CD4-positive, alpha-beta T cell treated with Interleukin-10 for 1 hour (primary cell): ENCODE measurements at regions not wholly inside any gene's neighbourhood (a gene's known extent, or its start where the extent isn't known, plus 50 kb on each side); places are given as distances from the start of the nearest gene placed in this dataset.
"Not testable (repeated sequence)": the region's sequence is repeated elsewhere in the genome, so short reads cannot be mapped to it uniquely, and the experiment has no call there.

Source experiments
- DNase-seq: peaks from one replicate; pipeline ENCODE4 v3.0.0-alpha.2; 2020

GRCh38 chr13:52565324-52565723 is 76.9 kb upstream of the HNRNPA1L2 start:
- DNase-seq: not testable (repeated sequence)

DNA sequence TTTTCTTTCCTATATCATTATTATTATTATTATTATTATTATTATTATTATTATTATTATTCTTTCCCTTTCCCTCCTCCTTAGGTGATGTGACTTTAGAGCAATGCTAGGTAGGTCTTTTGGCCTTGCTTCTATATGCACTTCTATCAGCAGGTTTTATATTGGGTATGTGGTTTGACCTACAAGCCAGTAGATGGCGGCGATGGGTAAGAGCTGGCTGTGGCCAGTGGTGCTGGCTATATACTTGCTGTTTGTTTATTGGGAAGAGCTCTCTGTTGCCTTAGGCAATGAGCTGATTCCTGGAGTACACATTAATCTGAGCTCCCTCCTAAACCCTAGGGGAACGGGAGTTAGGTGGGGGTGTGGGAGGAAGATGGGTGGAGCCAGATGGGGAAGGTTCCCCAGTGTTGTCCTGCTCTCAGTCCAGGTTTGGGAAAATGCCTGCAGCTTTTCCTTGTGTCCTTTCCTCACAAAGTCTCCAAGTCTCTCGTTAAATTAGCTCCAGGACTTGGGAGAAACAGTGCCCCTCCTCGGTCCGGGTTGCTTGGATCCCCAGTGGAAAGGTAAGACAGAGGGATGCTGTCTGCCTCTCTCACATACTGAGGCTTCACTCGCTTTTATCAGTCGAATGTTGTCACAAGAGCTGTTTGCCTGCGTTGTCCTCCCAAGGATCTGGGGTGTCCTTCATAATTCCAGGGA is 72.2 kb upstream of the HNRNPA1L2 start:
- peak; percentile 20 for DNase-seq

DNA sequence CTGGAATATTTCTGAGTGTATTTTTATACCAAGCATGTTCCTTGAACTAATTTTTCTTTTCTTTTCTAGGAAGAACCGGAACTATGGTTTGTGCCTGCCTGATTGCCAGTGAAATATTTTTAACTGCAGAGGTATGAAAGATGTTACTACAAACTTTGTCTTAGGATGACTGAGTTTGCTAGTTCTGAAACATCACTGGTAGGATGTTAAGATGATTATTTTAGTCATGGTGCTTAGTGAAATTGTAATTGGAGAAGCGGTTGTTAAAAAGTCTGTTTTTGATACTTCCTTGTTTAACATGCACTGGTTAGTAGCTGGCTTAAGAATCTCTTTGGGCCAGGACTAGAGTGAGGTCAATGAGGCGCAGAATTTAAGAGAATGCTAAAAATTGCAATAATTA is 71.1 kb upstream of the HNRNPA1L2 start:
- not testable (repeated sequence) for DNase-seq

- not testable (repeated sequence) for DNase-seq
Measured at GRCh38 chr13:52582962-52583361, 59.3 kb upstream of the HNRNPA1L2 start.
